Upper lobe of right lung (tissue), 1 donor: ENCODE measurements at regions not wholly inside any gene's neighbourhood (a gene's known extent, or its start where the extent isn't known, plus 50 kb on each side); places are given as distances from the start of the nearest gene placed in this dataset.
A peak's percentile ranks its signal among the peaks of the same experiment; 100 is the strongest.

Experiments used
- ATAC-seq: fragments of 200-7000 bp; cut with Tn5 transposase; one replicate; pipeline ENCODE4 v1.9.1; 2020; ENCODE audit warnings: mild to moderate bottlenecking, moderate library complexity
- DNase-seq: peaks from one replicate; pipeline ENCODE4 v3.0.0-alpha.2; 2020
- H3K27ac ChIP-seq: fragments of 200-600 bp; one replicate; pipeline ENCODE4 v1.8.0; 2022
- H3K27me3 ChIP-seq: fragments of 200-600 bp; one replicate; pipeline ENCODE4 v1.8.0; 2022; ENCODE audit warnings: mild to moderate bottlenecking
- H3K36me3 ChIP-seq: fragments of 200-600 bp; one replicate; pipeline ENCODE4 v1.8.0; 2022
- H3K4me1 ChIP-seq: fragments of 200-600 bp; one replicate; pipeline ENCODE4 v1.8.0; 2022
- H3K4me3 ChIP-seq: fragments of 200-600 bp; one replicate; pipeline ENCODE4 v1.8.0; 2022; ENCODE audit warnings: mild to moderate bottlenecking
- H3K9me3 ChIP-seq: fragments of 200-600 bp; one replicate; pipeline ENCODE4 v1.8.0; 2022
- intact Hi-C: fragments of 100-400 bp; cut with DNase I; formaldehyde crosslinking; loops from one replicate; pipeline ENCODE4 v1.11.0; 2022
- TF ChIP-seq, protein P1 (sequence below): fragments of 200-600 bp; IDR thresholded peaks from one replicate; pipeline ENCODE4 v1.8.0; 2022; ENCODE audit warnings: antibody characterized with exemption
- donor health status: DM: no; HTN: yes; CAD: no; lungs with severe emphysema.

DNA sequence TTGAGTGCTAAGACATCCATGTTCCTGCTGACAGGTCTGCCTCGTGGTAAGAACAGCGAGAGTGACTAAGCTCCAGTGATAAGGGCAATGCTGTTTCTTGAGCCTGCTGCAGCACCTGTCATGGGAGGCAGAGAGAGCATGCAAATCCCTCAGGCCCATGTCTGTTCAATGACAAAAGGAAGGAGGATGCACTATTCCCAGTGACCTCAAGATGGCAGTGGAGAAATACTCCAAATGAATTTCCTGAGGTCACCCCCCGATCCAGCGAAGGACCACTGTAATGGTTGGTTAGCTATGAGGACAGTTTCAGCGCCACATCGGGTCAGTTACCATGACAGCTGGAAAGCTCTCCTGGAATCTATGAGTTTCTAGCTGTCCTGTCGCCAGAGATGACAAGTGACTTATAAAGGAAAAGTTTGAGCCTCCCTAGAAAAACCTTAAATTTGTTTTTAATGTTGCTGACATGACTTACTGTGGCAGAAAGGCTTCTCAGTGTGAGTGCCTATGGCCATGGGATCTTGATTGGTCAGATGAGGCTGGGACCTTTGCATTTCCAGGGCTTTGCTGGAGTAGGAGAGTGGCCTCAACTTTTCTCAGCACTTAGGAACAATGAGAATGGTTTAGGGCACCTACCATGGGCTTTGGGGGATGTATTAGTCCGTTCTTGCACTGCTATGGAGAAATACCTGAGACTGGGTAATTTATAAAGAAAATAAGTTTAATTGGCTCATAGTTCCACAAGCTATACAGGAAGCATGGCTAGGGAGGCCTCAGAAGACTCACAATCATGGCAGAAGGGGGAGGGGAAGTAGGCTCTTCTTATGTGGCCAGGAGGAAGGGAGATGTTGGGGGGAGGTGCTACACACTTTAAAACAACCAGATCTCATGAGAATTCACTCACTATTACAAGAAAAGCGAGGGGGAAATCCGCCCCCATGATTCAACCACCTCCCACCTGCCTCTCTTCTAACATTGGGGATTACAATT, 88.0 kb upstream of the TMEM260 start:
- H3K4me1 ChIP-seq = no peaks in the 10 kb centered on the region
- no peaks in the 10 kb centered on the region for H3K27me3 ChIP-seq
- intact Hi-C loops = no loop called here
- ATAC-seq = peak; percentile 78
- H3K4me3 ChIP-seq = no peak overlapping the region
- no peak overlapping the region for H3K27ac ChIP-seq
- H3K36me3 ChIP-seq = no peaks in the 10 kb centered on the region
- TF ChIP-seq, protein P1, sequence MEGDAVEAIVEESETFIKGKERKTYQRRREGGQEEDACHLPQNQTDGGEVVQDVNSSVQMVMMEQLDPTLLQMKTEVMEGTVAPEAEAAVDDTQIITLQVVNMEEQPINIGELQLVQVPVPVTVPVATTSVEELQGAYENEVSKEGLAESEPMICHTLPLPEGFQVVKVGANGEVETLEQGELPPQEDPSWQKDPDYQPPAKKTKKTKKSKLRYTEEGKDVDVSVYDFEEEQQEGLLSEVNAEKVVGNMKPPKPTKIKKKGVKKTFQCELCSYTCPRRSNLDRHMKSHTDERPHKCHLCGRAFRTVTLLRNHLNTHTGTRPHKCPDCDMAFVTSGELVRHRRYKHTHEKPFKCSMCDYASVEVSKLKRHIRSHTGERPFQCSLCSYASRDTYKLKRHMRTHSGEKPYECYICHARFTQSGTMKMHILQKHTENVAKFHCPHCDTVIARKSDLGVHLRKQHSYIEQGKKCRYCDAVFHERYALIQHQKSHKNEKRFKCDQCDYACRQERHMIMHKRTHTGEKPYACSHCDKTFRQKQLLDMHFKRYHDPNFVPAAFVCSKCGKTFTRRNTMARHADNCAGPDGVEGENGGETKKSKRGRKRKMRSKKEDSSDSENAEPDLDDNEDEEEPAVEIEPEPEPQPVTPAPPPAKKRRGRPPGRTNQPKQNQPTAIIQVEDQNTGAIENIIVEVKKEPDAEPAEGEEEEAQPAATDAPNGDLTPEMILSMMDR = peak; percentile 73
- DNase-seq = no peak
- H3K9me3 ChIP-seq = no peaks in the 10 kb centered on the region

DNA sequence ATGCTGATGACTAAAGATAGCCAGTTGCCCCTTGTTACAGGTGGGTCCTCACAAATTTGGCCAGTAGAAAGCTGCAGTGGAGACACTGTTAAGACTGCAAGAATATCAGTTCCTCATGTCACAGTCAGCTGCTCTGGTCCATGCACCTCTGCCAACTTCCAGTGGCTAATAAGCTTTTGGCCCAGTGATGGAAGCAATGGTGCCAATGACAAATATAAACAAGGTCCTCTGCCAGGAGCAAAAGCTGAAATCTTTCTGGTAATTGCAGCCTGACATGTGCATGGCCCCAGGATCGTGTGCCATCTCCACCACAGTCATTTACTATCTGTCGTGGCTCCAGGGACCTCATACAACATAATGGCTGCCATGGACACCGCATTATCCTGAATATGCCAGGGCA, 85.4 kb upstream of the TMEM260 start:
- Histone ChIP-seq H3K27me3 (no peaks in the 10 kb centered on the region), H3K4me3 (no peak overlapping the region), H3K4me1 (no peaks in the 10 kb centered on the region), H3K36me3 (no peaks in the 10 kb centered on the region), H3K27ac (no peak overlapping the region), H3K9me3 (no peaks in the 10 kb centered on the region)
- TF ChIP-seq, protein P1 = no peak
- DNase-seq (no peak), ATAC-seq (no peak)
- intact Hi-C loops = no loop called here

DNA sequence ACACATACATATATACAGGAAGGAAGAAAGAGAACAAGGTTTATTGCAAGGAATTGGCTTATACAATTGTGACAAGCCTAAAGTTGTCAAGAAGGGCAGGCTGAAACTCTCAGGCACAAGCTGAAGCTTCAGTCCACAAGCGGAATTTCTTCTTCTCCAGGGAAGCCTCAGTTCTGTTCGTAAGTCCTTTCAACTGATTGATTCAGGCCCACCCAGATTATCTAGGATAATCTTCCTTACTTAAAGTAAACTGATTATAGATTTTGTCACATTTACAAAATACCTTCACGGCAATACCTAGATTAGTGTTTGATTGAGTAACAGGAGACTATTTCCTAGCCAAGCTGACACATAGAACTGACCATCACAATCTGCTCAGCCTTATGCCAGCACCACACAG, 81.5 kb upstream of the TMEM260 start:
- Histone ChIP-seq H3K27me3 (peaks cover 1% of the 10 kb centered on the region), H3K36me3 (no peaks in the 10 kb centered on the region), H3K4me3 (no peak overlapping the region), H3K9me3 (no peaks in the 10 kb centered on the region), H3K4me1 (no peaks in the 10 kb centered on the region), H3K27ac (no peak overlapping the region)
- intact Hi-C loops = no loop called here
- ATAC-seq (no peak), DNase-seq (no peak)
- TF ChIP-seq, protein P1 = no peak

DNA sequence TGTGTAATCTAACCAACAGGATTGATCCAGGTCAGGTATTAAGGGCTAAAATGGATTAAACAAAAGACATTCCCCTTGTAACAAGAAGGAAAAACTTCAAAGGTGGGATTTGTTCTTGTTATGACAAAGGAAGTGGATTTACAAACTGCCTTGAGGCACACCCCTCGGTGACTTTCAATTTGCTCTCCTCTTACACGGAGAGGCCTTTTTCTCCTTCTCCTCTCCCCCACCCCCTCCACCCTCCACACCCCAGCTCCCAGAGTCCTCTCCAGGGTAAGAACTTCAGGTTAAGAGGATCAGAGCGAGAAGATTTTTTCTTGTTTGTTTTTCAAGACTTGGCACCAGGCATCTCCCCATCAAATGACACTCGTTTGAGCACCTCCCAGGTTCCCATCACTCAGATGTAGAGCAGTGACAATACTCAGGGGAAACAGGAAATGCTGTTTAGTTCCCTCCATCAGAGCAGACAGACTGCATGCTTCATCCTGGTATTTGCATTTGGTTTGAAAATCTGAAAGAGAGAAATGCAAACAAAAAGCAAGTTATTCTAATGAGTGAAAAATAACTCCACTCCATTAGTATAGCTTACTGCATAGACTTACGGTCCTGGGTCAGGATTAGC, 77.6 kb upstream of the TMEM260 start:
- no peaks in the 10 kb centered on the region for H3K4me1 ChIP-seq
- no peaks in the 10 kb centered on the region for H3K9me3 ChIP-seq
- ATAC-seq (no peak), DNase-seq (no peak)
- no peak overlapping the region for H3K27ac ChIP-seq
- no peak overlapping the region for H3K4me3 ChIP-seq
- TF ChIP-seq, protein P1 = no peak
- peaks cover 5% of the 10 kb centered on the region for H3K27me3 ChIP-seq
- no peaks in the 10 kb centered on the region for H3K36me3 ChIP-seq
- intact Hi-C loops = no loop called here

- DNase-seq (no peak), ATAC-seq (no peak)
- Histone ChIP-seq H3K4me3 (no peak overlapping the region), H3K27ac (no peak overlapping the region), H3K27me3 (peaks cover 5% of the 10 kb centered on the region), H3K36me3 (no peaks in the 10 kb centered on the region), H3K4me1 (no peaks in the 10 kb centered on the region), H3K9me3 (no peaks in the 10 kb centered on the region)
- intact Hi-C loops = no loop called here
- TF ChIP-seq, protein P1 = no peak
These were observed 74.2 kb upstream of the TMEM260 start for GRCh38 chr14:56505361-56505760.
